ENCODE measurements at regions not wholly inside any gene's neighbourhood (a gene's known extent, or its start where the extent isn't known, plus 50 kb on each side); places are given as distances from the start of the nearest gene placed in this dataset.

DNA sequence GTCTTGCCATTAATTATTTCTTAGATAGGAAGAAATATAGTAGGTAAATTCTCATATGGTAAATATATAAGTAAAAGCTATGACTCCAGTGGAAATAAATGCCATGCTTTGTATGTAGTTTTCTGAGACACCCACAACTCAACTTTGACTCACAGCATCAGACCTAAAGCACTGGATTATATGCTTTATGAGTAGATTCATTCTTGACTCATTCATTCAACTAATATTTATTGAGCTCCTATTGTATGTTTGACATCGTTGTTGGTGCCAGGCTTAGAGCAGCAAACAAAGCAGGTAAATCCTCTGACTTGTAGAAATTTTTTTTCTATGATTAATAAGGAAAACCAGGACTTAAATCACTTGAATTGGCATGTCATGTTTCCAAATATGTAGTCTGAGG, 211.4 kb downstream of the PTPRC start:
- TF ChIP-seq POLR2AphosphoS5 (IDR thresholded peaks at IDR 0.05; ENCODE audit: low read depth, low read length) (no peak), TCF7L2 (IDR thresholded peaks at IDR 0.05; ENCODE audit: low read depth, low read length) (no peak)
- TF ChIP-seq, protein P1, sequence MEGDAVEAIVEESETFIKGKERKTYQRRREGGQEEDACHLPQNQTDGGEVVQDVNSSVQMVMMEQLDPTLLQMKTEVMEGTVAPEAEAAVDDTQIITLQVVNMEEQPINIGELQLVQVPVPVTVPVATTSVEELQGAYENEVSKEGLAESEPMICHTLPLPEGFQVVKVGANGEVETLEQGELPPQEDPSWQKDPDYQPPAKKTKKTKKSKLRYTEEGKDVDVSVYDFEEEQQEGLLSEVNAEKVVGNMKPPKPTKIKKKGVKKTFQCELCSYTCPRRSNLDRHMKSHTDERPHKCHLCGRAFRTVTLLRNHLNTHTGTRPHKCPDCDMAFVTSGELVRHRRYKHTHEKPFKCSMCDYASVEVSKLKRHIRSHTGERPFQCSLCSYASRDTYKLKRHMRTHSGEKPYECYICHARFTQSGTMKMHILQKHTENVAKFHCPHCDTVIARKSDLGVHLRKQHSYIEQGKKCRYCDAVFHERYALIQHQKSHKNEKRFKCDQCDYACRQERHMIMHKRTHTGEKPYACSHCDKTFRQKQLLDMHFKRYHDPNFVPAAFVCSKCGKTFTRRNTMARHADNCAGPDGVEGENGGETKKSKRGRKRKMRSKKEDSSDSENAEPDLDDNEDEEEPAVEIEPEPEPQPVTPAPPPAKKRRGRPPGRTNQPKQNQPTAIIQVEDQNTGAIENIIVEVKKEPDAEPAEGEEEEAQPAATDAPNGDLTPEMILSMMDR (IDR thresholded peaks at IDR 0.05) = no peak
- TF ChIP-seq, protein P2, sequence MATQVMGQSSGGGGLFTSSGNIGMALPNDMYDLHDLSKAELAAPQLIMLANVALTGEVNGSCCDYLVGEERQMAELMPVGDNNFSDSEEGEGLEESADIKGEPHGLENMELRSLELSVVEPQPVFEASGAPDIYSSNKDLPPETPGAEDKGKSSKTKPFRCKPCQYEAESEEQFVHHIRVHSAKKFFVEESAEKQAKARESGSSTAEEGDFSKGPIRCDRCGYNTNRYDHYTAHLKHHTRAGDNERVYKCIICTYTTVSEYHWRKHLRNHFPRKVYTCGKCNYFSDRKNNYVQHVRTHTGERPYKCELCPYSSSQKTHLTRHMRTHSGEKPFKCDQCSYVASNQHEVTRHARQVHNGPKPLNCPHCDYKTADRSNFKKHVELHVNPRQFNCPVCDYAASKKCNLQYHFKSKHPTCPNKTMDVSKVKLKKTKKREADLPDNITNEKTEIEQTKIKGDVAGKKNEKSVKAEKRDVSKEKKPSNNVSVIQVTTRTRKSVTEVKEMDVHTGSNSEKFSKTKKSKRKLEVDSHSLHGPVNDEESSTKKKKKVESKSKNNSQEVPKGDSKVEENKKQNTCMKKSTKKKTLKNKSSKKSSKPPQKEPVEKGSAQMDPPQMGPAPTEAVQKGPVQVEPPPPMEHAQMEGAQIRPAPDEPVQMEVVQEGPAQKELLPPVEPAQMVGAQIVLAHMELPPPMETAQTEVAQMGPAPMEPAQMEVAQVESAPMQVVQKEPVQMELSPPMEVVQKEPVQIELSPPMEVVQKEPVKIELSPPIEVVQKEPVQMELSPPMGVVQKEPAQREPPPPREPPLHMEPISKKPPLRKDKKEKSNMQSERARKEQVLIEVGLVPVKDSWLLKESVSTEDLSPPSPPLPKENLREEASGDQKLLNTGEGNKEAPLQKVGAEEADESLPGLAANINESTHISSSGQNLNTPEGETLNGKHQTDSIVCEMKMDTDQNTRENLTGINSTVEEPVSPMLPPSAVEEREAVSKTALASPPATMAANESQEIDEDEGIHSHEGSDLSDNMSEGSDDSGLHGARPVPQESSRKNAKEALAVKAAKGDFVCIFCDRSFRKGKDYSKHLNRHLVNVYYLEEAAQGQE (IDR thresholded peaks at IDR 0.05; ENCODE audit: insufficient read depth in 1 of 2, low read depth in 2 of 2, low read length in 1 of 2) = no peak
